Type B pancreatic cell (in vitro differentiated cells): ENCODE measurements at regions not wholly inside any gene's neighbourhood (a gene's known extent, or its start where the extent isn't known, plus 50 kb on each side); places are given as distances from the start of the nearest gene placed in this dataset.

Experiments
- DNase-seq: peaks from one replicate; pipeline ENCODE4 v3.0.0; 2021; ENCODE audit warnings: mixed read lengths; ENCODE audit not compliant: unreplicated experiment; ENCODE audit errors: extremely low spot score
- H3K27ac Mint-ChIP-seq: 2 replicates; pipeline ENCODE4 v1.8.0; 2021; ENCODE audit warnings: mild to moderate bottlenecking, mixed read lengths
- H3K27me3 Mint-ChIP-seq: 2 replicates; pipeline ENCODE4 v1.8.0; 2021; ENCODE audit warnings: mixed read lengths
- H3K36me3 Mint-ChIP-seq: 2 replicates; pipeline ENCODE4 v1.8.0; 2021; ENCODE audit warnings: mixed read lengths
- H3K4me1 Mint-ChIP-seq: one replicate; pipeline ENCODE4 v1.8.0; 2021; ENCODE audit warnings: mixed read lengths; ENCODE audit not compliant: unreplicated experiment
- H3K4me3 Mint-ChIP-seq: 2 replicates; pipeline ENCODE4 v1.8.0; 2021; ENCODE audit warnings: mild to moderate bottlenecking, mixed read lengths
- H3K9me3 Mint-ChIP-seq: 2 replicates; pipeline ENCODE4 v1.8.0; 2021; ENCODE audit warnings: mixed read lengths
- TF ChIP-seq, protein P1 (sequence below): fragments of 200-600 bp; sonication (generic); conservative IDR thresholded peaks from 2 replicates; pipeline ENCODE4 v1.5.0; 2021; ENCODE audit warnings: antibody characterized with exemption, mild to moderate bottlenecking

- H3K27me3 Mint-ChIP-seq: no peaks in the 10 kb centered on the region
- DNase-seq: no peak
- no peaks in the 10 kb centered on the region for H3K9me3 Mint-ChIP-seq
- no peak overlapping the region for H3K27ac Mint-ChIP-seq
- peaks cover 68% of the 10 kb centered on the region for H3K4me1 Mint-ChIP-seq
- TF ChIP-seq, protein P1, sequence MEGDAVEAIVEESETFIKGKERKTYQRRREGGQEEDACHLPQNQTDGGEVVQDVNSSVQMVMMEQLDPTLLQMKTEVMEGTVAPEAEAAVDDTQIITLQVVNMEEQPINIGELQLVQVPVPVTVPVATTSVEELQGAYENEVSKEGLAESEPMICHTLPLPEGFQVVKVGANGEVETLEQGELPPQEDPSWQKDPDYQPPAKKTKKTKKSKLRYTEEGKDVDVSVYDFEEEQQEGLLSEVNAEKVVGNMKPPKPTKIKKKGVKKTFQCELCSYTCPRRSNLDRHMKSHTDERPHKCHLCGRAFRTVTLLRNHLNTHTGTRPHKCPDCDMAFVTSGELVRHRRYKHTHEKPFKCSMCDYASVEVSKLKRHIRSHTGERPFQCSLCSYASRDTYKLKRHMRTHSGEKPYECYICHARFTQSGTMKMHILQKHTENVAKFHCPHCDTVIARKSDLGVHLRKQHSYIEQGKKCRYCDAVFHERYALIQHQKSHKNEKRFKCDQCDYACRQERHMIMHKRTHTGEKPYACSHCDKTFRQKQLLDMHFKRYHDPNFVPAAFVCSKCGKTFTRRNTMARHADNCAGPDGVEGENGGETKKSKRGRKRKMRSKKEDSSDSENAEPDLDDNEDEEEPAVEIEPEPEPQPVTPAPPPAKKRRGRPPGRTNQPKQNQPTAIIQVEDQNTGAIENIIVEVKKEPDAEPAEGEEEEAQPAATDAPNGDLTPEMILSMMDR: no peak
- H3K36me3 Mint-ChIP-seq: peaks cover 6% of the 10 kb centered on the region
- H3K4me3 Mint-ChIP-seq: no peak overlapping the region
These were observed 129.3 kb upstream of the HAAO start for GRCh38 chr2:42921721-42922120.

DNA sequence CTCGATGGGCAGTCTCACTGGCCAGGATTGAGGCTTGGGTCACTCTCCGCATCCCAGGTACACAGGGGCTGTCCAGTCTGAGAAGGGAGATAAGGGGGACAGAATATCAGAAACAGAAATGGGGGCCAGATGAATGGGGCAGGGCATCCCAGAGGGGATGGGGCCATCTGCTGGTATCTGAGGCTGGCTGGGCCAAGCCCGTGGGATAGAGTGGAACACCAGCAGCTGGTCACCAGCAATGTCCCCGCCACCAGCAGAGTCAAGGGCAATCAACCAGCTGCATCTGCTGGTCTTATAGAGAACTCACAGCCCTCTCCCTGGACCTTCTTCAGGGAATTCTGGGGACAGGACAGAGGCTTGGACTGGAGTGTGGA, 128.8 kb upstream of the HAAO start:
- H3K27me3 Mint-ChIP-seq: no peaks in the 10 kb centered on the region
- no peak overlapping the region for H3K27ac Mint-ChIP-seq
- peaks cover 6% of the 10 kb centered on the region for H3K36me3 Mint-ChIP-seq
- no peak for DNase-seq
- no peaks in the 10 kb centered on the region for H3K9me3 Mint-ChIP-seq
- H3K4me3 Mint-ChIP-seq: no peak overlapping the region
- TF ChIP-seq, protein P1: no peak
- H3K4me1 Mint-ChIP-seq: peaks cover 70% of the 10 kb centered on the region

DNA sequence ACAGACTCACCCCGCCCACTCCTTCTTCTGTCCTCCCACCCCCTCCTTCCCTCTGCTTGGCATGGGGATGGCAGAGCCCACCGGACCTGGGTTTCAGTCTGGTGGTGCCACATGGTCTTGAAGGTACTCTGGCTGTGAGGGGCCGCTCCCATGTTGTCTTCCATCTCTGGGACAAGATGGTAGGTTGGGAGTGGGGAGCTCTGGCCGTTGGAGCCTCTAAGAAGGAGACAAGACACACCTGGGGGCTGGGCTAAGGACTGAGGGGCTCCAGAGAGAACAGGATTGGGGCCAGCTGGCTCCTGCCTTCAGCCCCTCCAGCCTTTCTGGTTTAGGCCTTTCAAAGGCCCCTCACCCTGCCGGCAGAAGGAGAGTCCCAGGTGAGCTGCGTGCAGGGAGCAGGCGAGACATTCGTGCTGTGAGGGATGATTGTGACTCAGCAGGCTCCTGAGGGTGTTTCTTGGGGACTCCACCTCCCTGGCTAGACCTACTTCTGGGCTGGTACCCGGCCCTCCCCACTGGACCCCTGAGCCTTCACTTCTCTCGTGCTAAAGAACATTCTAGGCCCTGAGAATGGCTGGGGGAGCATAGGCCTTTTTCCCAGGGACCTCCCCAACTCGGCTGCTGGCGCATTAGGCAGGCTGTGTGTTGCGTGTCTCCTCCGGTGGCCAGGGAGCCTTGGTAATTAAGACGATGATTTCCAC, 128.2 kb upstream of the HAAO start:
- TF ChIP-seq, protein P1: no peak
- H3K36me3 Mint-ChIP-seq: peaks cover 6% of the 10 kb centered on the region
- no peak for DNase-seq
- no peaks in the 10 kb centered on the region for H3K27me3 Mint-ChIP-seq
- H3K4me1 Mint-ChIP-seq: peaks cover 64% of the 10 kb centered on the region
- H3K4me3 Mint-ChIP-seq: no peak overlapping the region
- H3K9me3 Mint-ChIP-seq: no peaks in the 10 kb centered on the region
- H3K27ac Mint-ChIP-seq: no peak overlapping the region

GRCh38 chr2:42918671-42919318, 126.4 kb upstream of the HAAO start:
- Mint-ChIP-seq H3K27ac (no peak overlapping the region), H3K4me3 (no peak overlapping the region), H3K27me3 (no peaks in the 10 kb centered on the region), H3K4me1 (peaks cover 46% of the 10 kb centered on the region), H3K9me3 (no peaks in the 10 kb centered on the region), H3K36me3 (peaks cover 6% of the 10 kb centered on the region)
- TF ChIP-seq, protein P1: no peak
- DNase-seq: no peak

DNA sequence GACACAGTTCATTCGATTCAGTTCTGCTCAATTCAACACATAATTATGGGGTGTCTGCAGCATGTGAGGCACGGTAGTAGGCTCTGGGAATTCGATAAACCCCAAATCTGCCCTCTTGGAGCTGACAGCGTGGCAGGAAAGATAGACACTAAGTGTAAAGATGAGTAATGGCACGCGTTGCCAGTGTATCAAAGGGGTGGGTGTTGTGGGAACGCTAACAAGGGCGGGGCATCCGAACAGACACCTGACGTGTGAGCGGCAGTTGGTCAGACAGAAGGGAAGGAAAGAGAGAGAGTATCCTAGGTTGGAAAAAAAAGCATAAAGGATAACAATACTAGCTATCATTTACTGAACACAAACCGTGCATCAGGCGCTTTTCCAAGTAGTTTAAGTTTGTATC, 125.7 kb upstream of the HAAO start:
- peaks cover 46% of the 10 kb centered on the region for H3K4me1 Mint-ChIP-seq
- TF ChIP-seq, protein P1: no peak
- no peaks in the 10 kb centered on the region for H3K9me3 Mint-ChIP-seq

More for the DNA sequence above, 125.7 kb upstream of the HAAO start:
- DNase-seq: no peak
- peaks cover 6% of the 10 kb centered on the region for H3K36me3 Mint-ChIP-seq
- H3K27ac Mint-ChIP-seq: no peak overlapping the region
- no peak overlapping the region for H3K4me3 Mint-ChIP-seq
- no peaks in the 10 kb centered on the region for H3K27me3 Mint-ChIP-seq
